ENCODE measurements at regions not wholly inside any gene's neighbourhood (a gene's known extent, or its start where the extent isn't known, plus 50 kb on each side); places are given as distances from the start of the nearest gene placed in this dataset.

- no peak for TF ChIP-seq CTCF (IDR thresholded peaks at IDR 0.05; ENCODE audit: borderline replicate concordance, extremely low read depth, low read length, poor library complexity, severe bottlenecking)
- TF ChIP-seq EZH2 (IDR thresholded peaks at IDR 0.05; ENCODE audit: borderline replicate concordance, low read depth, low read length, severe bottlenecking) = no peak
- H3K4me2 ChIP-seq (ENCODE audit: insufficient read depth, low read length) = no peak overlapping the region
- H2AFZ ChIP-seq (ENCODE audit: low read depth, low read length) = no peak overlapping the region
- H3K4me3 ChIP-seq (ENCODE audit: low read depth in 1 of 2, low read length in 2 of 2) = no peak overlapping the region
- DNase-seq = no peak
- no peak overlapping the region for H3K27ac ChIP-seq (ENCODE audit: low read length)
- no peak overlapping the region for H3K9ac ChIP-seq (ENCODE audit: low read depth, low read length)
- H3K9me3 ChIP-seq (ENCODE audit: insufficient read depth, low read length, severe bottlenecking) = no peaks in the 10 kb centered on the region
- H4K20me1 ChIP-seq (ENCODE audit: insufficient read depth, low read length) = no peaks in the 10 kb centered on the region
- no peaks in the 10 kb centered on the region for H3K36me3 ChIP-seq (ENCODE audit: insufficient read depth, low read length)
- H3K79me2 ChIP-seq (ENCODE audit: insufficient read depth, low read length) = no peaks in the 10 kb centered on the region
- no peaks in the 10 kb centered on the region for H3K27me3 ChIP-seq (ENCODE audit: insufficient read depth, low read length, poor library complexity)
- H3K4me1 ChIP-seq (ENCODE audit: insufficient read depth, low read length) = no peaks in the 10 kb centered on the region
- ATAC-seq (ENCODE audit: insufficient read depth, low read depth) = no peak
Measured at GRCh38 chr18:51458861-51459260, 261.4 kb upstream of the MEX3C start.

GRCh38 chr18:51461956-51462355 is 264.5 kb upstream of the MEX3C start:
- no peaks in the 10 kb centered on the region for H3K9me3 ChIP-seq (ENCODE audit: insufficient read depth, low read length, severe bottlenecking)
- H3K79me2 ChIP-seq (ENCODE audit: insufficient read depth, low read length) = no peaks in the 10 kb centered on the region
- no peak for TF ChIP-seq EZH2 (IDR thresholded peaks at IDR 0.05; ENCODE audit: borderline replicate concordance, low read depth, low read length, severe bottlenecking)
- no peak for TF ChIP-seq CTCF (IDR thresholded peaks at IDR 0.05; ENCODE audit: borderline replicate concordance, extremely low read depth, low read length, poor library complexity, severe bottlenecking)
- no peak for DNase-seq
- H3K9ac ChIP-seq (ENCODE audit: low read depth, low read length) = no peak overlapping the region
- no peak overlapping the region for H2AFZ ChIP-seq (ENCODE audit: low read depth, low read length)
- H3K27me3 ChIP-seq (ENCODE audit: insufficient read depth, low read length, poor library complexity) = no peaks in the 10 kb centered on the region
- H3K4me1 ChIP-seq (ENCODE audit: insufficient read depth, low read length) = no peaks in the 10 kb centered on the region
- H4K20me1 ChIP-seq (ENCODE audit: insufficient read depth, low read length) = no peaks in the 10 kb centered on the region
- no peak for ATAC-seq (ENCODE audit: insufficient read depth, low read depth)
- H3K4me2 ChIP-seq (ENCODE audit: insufficient read depth, low read length) = no peak overlapping the region
- H3K36me3 ChIP-seq (ENCODE audit: insufficient read depth, low read length) = no peaks in the 10 kb centered on the region
- H3K4me3 ChIP-seq (ENCODE audit: low read depth in 1 of 2, low read length in 2 of 2) = no peak overlapping the region
- H3K27ac ChIP-seq (ENCODE audit: low read length) = no peak overlapping the region

GRCh38 chr18:51463483-51464136 is 266.1 kb upstream of the MEX3C start:
- H3K4me1 ChIP-seq (ENCODE audit: insufficient read depth, low read length) = no peaks in the 10 kb centered on the region
- H3K4me2 ChIP-seq (ENCODE audit: insufficient read depth, low read length) = no peak overlapping the region
- DNase-seq = no peak
- H3K9ac ChIP-seq (ENCODE audit: low read depth, low read length) = no peak overlapping the region
- TF ChIP-seq EZH2 (IDR thresholded peaks at IDR 0.05; ENCODE audit: borderline replicate concordance, low read depth, low read length, severe bottlenecking) (no peak), CTCF (IDR thresholded peaks at IDR 0.05; ENCODE audit: borderline replicate concordance, extremely low read depth, low read length, poor library complexity, severe bottlenecking) (no peak)
- H3K4me3 ChIP-seq (ENCODE audit: low read depth in 1 of 2, low read length in 2 of 2) = no peak overlapping the region
- H3K79me2 ChIP-seq (ENCODE audit: insufficient read depth, low read length) = no peaks in the 10 kb centered on the region
- no peaks in the 10 kb centered on the region for H3K9me3 ChIP-seq (ENCODE audit: insufficient read depth, low read length, severe bottlenecking)
- H4K20me1 ChIP-seq (ENCODE audit: insufficient read depth, low read length) = no peaks in the 10 kb centered on the region
- H3K27ac ChIP-seq (ENCODE audit: low read length) = no peak overlapping the region
- H2AFZ ChIP-seq (ENCODE audit: low read depth, low read length) = no peak overlapping the region
- H3K27me3 ChIP-seq (ENCODE audit: insufficient read depth, low read length, poor library complexity) = no peaks in the 10 kb centered on the region
- ATAC-seq (ENCODE audit: insufficient read depth, low read depth) = no peak
- no peaks in the 10 kb centered on the region for H3K36me3 ChIP-seq (ENCODE audit: insufficient read depth, low read length)
